ENCODE measurements at regions not wholly inside any gene's neighbourhood (a gene's known extent, or its start where the extent isn't known, plus 50 kb on each side); places are given as distances from the start of the nearest gene placed in this dataset.

DNA sequence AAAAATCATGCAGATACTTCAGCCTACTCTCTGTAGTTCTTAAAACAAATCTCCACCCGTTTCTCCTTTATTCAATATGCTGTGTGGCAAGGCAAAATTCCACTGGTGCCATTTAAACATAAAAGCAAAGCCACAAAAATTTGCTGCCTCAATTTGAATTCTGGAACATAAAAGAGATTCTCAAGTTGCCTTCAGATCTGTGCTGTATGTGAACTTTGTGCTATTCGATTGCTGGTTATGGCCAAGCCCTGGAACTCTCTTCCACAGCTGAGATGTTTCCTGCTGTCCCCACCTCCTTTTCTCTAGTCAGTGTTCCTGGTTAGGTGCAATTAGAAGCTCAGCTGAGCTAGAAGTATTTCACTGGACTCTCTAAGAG, 395.3 kb upstream of the BTBD3 start:
- Histone ChIP-seq H4K8ac (ENCODE audit: low read depth, low read length) (no peak overlapping the region), H4K91ac (ENCODE audit: low read depth, low read length, poor library complexity) (no peak overlapping the region)

DNA sequence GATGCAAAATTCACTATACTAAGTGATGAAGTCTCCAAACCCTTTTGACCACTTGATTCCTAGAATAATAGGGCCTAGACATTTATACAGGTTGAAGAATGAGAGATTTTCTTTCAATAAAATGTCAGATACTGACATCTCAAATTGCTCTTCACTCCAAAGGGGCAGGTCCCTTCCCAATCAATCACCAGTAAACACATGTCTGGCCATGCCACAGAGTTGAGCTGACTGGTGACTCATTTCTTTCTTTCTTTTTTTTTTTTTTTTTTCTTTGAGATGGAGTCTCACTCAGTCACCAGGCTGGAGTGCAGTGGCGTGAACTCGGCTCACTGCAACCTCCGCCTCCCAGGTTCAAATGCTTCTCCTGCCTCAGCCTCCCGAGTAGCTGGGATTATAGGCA, 388.6 kb upstream of the BTBD3 start:
- no peak overlapping the region for H3K23ac ChIP-seq (ENCODE audit: low read depth, low read length, poor library complexity)
- H2BK15ac ChIP-seq (ENCODE audit: low read length): no peak overlapping the region
- H3K9ac ChIP-seq (ENCODE audit: low read depth, low read length, poor library complexity): no peak overlapping the region

More for the DNA sequence above, 395.3 kb upstream of the BTBD3 start:
- H2BK12ac ChIP-seq (ENCODE audit: low read length): no peak overlapping the region
- H3K4me3 ChIP-seq (ENCODE audit: low read length in 2 of 2): no peak overlapping the region
- no peaks in the 10 kb centered on the region for H3K79me1 ChIP-seq (ENCODE audit: low read depth, low read length)
- H3K4me2 ChIP-seq (ENCODE audit: insufficient read depth, low read length, poor library complexity, severe bottlenecking): no peak overlapping the region
- no peaks in the 10 kb centered on the region for H3K36me3 ChIP-seq (replicated peaks in 1 of 2; ENCODE audit: control insufficient read depth in 2 of 2, insufficient read depth in 2 of 2, low read length in 2 of 2)
- no peak overlapping the region for H2BK15ac ChIP-seq (ENCODE audit: low read length)
- DNase-seq (ENCODE audit: low spot score): no peak
- H2AFZ ChIP-seq (ENCODE audit: low read length): peak overlapping the region; percentile 4
- WGBS, 2 donors (ENCODE audit: extremely low coverage in 2 of 2, insufficient read length in 2 of 2, insufficient replicate concordance in 1 of 2): no CpG with 5 or more reads among the region's 2 CpGs
- H3K4me1 ChIP-seq (ENCODE audit: control insufficient read depth in 2 of 2, insufficient read depth in 1 of 2, low read depth in 1 of 2, low read length in 2 of 2): no peaks in the 10 kb centered on the region
- H2BK5ac ChIP-seq (ENCODE audit: low read length): no peak overlapping the region
- H2BK120ac ChIP-seq (ENCODE audit: low read depth, low read length): no peak overlapping the region
- H2AK5ac ChIP-seq (ENCODE audit: low read depth, low read length): no peak overlapping the region
- H3K23ac ChIP-seq (ENCODE audit: low read depth, low read length, poor library complexity): no peak overlapping the region
- H3K14ac ChIP-seq (ENCODE audit: low read length): no peak overlapping the region
- peaks cover 0 to 6% of the 10 kb centered on the region in 2 donors for H3K9me3 ChIP-seq (replicated peaks in 1 of 2; ENCODE audit: control insufficient read depth in 2 of 2, insufficient read depth in 1 of 2, low read depth in 1 of 2, low read length in 2 of 2)
- no peak overlapping the region for H3K27ac ChIP-seq (replicated peaks; ENCODE audit: low read length)
- H3K4ac ChIP-seq (ENCODE audit: low read length): no peak overlapping the region
- H3K27me3 ChIP-seq (ENCODE audit: control insufficient read depth in 3 of 3, insufficient read depth in 3 of 3, low read depth in 1 of 3, low read length in 3 of 3): no peaks in the 10 kb centered on the region
- no peak overlapping the region for H3K18ac ChIP-seq (ENCODE audit: low read length)
- no peak overlapping the region for H3K9ac ChIP-seq (ENCODE audit: low read depth, low read length, poor library complexity)

DNA sequence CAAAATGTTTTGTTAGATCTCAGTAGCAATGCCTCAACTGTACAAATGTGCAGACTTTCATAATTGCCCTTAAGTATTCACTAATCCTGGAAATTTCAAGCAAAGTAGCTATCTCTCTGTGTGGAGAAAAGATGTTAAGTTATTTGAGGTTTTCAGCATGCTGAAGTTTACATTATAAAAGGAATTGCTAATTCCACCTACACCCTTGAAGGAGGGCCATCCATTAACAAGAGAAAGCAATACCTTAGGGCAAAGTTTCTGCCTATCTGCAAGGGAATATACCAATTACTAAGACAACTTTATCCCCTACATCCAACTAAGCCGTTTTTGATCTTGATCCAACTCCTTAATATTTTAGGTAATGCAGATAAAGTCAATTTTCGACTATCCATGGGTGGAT, 380.7 kb upstream of the BTBD3 start:
- Histone ChIP-seq H4K91ac (ENCODE audit: low read depth, low read length, poor library complexity) (no peak overlapping the region), H3K14ac (ENCODE audit: low read length) (no peak overlapping the region), H3K36me3 (replicated peaks in 1 of 2; ENCODE audit: control insufficient read depth in 2 of 2, insufficient read depth in 2 of 2, low read length in 2 of 2) (no peaks in the 10 kb centered on the region), H3K27ac (replicated peaks; ENCODE audit: low read length) (no peak overlapping the region), H2BK5ac (ENCODE audit: low read length) (no peak overlapping the region), H3K18ac (ENCODE audit: low read length) (no peak overlapping the region), H3K9ac (ENCODE audit: low read depth, low read length, poor library complexity) (no peak overlapping the region), H2AFZ (ENCODE audit: low read length) (no peak overlapping the region), H2BK12ac (ENCODE audit: low read length) (no peak overlapping the region), H3K4me1 (ENCODE audit: control insufficient read depth in 2 of 2, insufficient read depth in 1 of 2, low read depth in 1 of 2, low read length in 2 of 2) (peaks cover 8 to 12% of the 10 kb centered on the region in 2 donors), H3K79me1 (ENCODE audit: low read depth, low read length) (no peaks in the 10 kb centered on the region), H3K23ac (ENCODE audit: low read depth, low read length, poor library complexity) (no peak overlapping the region), H2AK5ac (ENCODE audit: low read depth, low read length) (no peak overlapping the region), H4K8ac (ENCODE audit: low read depth, low read length) (no peak overlapping the region), H3K4ac (ENCODE audit: low read length) (no peak overlapping the region), H2BK120ac (ENCODE audit: low read depth, low read length) (no peak overlapping the region), H3K4me2 (ENCODE audit: insufficient read depth, low read length, poor library complexity, severe bottlenecking) (no peak overlapping the region), H3K4me3 (ENCODE audit: low read length in 2 of 2) (no peak overlapping the region), H3K9me3 (replicated peaks in 1 of 2; ENCODE audit: control insufficient read depth in 2 of 2, insufficient read depth in 1 of 2, low read depth in 1 of 2, low read length in 2 of 2) (no peaks in the 10 kb centered on the region), H2BK15ac (ENCODE audit: low read length) (no peak overlapping the region), H3K27me3 (ENCODE audit: control insufficient read depth in 3 of 3, insufficient read depth in 3 of 3, low read depth in 1 of 3, low read length in 3 of 3) (no peaks in the 10 kb centered on the region)
- WGBS, 2 donors (ENCODE audit: extremely low coverage in 2 of 2, insufficient read length in 2 of 2, insufficient replicate concordance in 1 of 2): no CpG with 5 or more reads among the region's 2 CpGs
- DNase-seq (ENCODE audit: low spot score): no peak

More for the DNA sequence above, 388.6 kb upstream of the BTBD3 start:
- Histone ChIP-seq H2AK5ac (ENCODE audit: low read depth, low read length) (no peak overlapping the region), H3K27ac (replicated peaks; ENCODE audit: low read length) (no peak overlapping the region), H2BK5ac (ENCODE audit: low read length) (no peak overlapping the region), H3K18ac (ENCODE audit: low read length) (no peak overlapping the region), H3K4me1 (ENCODE audit: control insufficient read depth in 2 of 2, insufficient read depth in 1 of 2, low read depth in 1 of 2, low read length in 2 of 2) (no peaks in the 10 kb centered on the region), H3K4ac (ENCODE audit: low read length) (no peak overlapping the region), H3K9me3 (replicated peaks in 1 of 2; ENCODE audit: control insufficient read depth in 2 of 2, insufficient read depth in 1 of 2, low read depth in 1 of 2, low read length in 2 of 2) (peaks cover 0 to 2% of the 10 kb centered on the region in 2 donors), H3K27me3 (ENCODE audit: control insufficient read depth in 3 of 3, insufficient read depth in 3 of 3, low read depth in 1 of 3, low read length in 3 of 3) (no peaks in the 10 kb centered on the region), H3K4me3 (ENCODE audit: low read length in 2 of 2) (no peak overlapping the region), H3K79me1 (ENCODE audit: low read depth, low read length) (no peaks in the 10 kb centered on the region), H3K4me2 (ENCODE audit: insufficient read depth, low read length, poor library complexity, severe bottlenecking) (no peak overlapping the region), H3K14ac (ENCODE audit: low read length) (no peak overlapping the region), H2BK12ac (ENCODE audit: low read length) (no peak overlapping the region), H2BK120ac (ENCODE audit: low read depth, low read length) (no peak overlapping the region), H3K36me3 (replicated peaks in 1 of 2; ENCODE audit: control insufficient read depth in 2 of 2, insufficient read depth in 2 of 2, low read length in 2 of 2) (no peaks in the 10 kb centered on the region), H4K8ac (ENCODE audit: low read depth, low read length) (no peak overlapping the region), H2AFZ (ENCODE audit: low read length) (no peak overlapping the region), H4K91ac (ENCODE audit: low read depth, low read length, poor library complexity) (no peak overlapping the region)
- WGBS, 2 donors (ENCODE audit: extremely low coverage in 2 of 2, insufficient read length in 2 of 2, insufficient replicate concordance in 1 of 2): no CpG with 5 or more reads among the region's 4 CpGs
- no peak for DNase-seq (ENCODE audit: low spot score)

DNA sequence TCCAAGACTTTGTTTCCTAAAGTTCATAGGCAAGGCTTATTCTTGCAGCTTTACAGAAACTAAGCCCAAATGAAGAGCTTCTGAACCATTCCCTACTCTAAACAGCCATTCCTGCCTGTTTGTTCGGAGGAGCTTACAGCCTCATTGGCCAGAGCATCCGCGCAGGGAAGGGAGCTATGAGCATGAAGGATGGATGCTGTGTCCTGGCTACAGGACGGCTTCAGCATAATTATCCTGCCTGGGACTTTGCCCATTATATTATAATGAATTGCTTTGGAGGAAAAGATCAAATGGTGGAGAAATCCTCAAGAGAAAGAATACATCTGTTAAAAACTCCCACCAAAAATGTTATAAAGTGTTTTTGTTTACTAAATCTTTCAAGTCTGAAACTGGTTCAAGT, 378.2 kb upstream of the BTBD3 start:
- Histone ChIP-seq H4K91ac (ENCODE audit: low read depth, low read length, poor library complexity) (no peak overlapping the region), H2AFZ (ENCODE audit: low read length) (peak overlapping the region; percentile 21), H3K4me2 (ENCODE audit: insufficient read depth, low read length, poor library complexity, severe bottlenecking) (no peak overlapping the region), H2BK12ac (ENCODE audit: low read length) (no peak overlapping the region), H2BK120ac (ENCODE audit: low read depth, low read length) (no peak overlapping the region), H3K14ac (ENCODE audit: low read length) (no peak overlapping the region), H3K18ac (ENCODE audit: low read length) (no peak overlapping the region), H3K27me3 (ENCODE audit: control insufficient read depth in 3 of 3, insufficient read depth in 3 of 3, low read depth in 1 of 3, low read length in 3 of 3) (no peaks in the 10 kb centered on the region), H3K23ac (ENCODE audit: low read depth, low read length, poor library complexity) (no peak overlapping the region), H3K4me3 (ENCODE audit: low read length in 2 of 2) (no peak overlapping the region), H3K9me3 (replicated peaks in 1 of 2; ENCODE audit: control insufficient read depth in 2 of 2, insufficient read depth in 1 of 2, low read depth in 1 of 2, low read length in 2 of 2) (no peaks in the 10 kb centered on the region), H4K8ac (ENCODE audit: low read depth, low read length) (no peak overlapping the region), H3K4ac (ENCODE audit: low read length) (no peak overlapping the region), H3K79me1 (ENCODE audit: low read depth, low read length) (no peaks in the 10 kb centered on the region), H3K4me1 (ENCODE audit: control insufficient read depth in 2 of 2, insufficient read depth in 1 of 2, low read depth in 1 of 2, low read length in 2 of 2) (peaks cover 14 to 23% of the 10 kb centered on the region in 2 donors), H3K36me3 (replicated peaks in 1 of 2; ENCODE audit: control insufficient read depth in 2 of 2, insufficient read depth in 2 of 2, low read length in 2 of 2) (no peaks in the 10 kb centered on the region), H2AK5ac (ENCODE audit: low read depth, low read length) (no peak overlapping the region), H3K27ac (replicated peaks; ENCODE audit: low read length) (no peak overlapping the region), H3K9ac (ENCODE audit: low read depth, low read length, poor library complexity) (no peak overlapping the region), H2BK5ac (ENCODE audit: low read length) (no peak overlapping the region), H2BK15ac (ENCODE audit: low read length) (no peak overlapping the region)
- no CpG with 5 or more reads among the region's 4 CpGs for WGBS, 2 donors (ENCODE audit: extremely low coverage in 2 of 2, insufficient read length in 2 of 2, insufficient replicate concordance in 1 of 2)
- DNase-seq (ENCODE audit: low spot score): no peak

Data from neuronal stem cell (in vitro differentiated cells).